ENCODE measurements at regions not wholly inside any gene's neighbourhood (a gene's known extent, or its start where the extent isn't known, plus 50 kb on each side); places are given as distances from the start of the nearest gene placed in this dataset.
"Not testable (repeated sequence)": the region's sequence is repeated elsewhere in the genome, so short reads cannot be mapped to it uniquely, and the experiment has no call there.

GRCh38 chr4:149203256-149204001 lies 612.2 kb downstream of the IQCM start:
- DNase-seq (ENCODE audit: low spot score), result no peak

DNA sequence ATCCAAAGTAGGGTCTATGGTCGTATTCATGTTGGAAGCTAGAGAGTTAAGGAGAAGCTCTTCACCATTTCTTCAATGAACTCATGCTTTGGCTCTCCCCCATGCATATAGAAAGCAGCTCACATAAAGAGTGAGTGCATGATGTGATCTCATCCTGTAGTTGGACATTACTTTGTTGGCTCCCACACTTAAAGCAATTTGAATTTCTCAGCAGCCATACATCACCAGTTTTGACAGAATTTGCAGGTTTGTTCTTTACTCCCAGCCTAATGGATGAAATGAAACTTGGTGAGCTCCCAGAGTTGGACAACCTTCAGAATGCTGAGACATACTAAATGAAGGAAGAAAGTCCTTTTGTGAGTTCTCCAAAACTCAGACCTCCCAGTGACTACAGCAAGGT lies 613.5 kb downstream of the IQCM start:
- DNase-seq (ENCODE audit: low spot score), result no peak

DNA sequence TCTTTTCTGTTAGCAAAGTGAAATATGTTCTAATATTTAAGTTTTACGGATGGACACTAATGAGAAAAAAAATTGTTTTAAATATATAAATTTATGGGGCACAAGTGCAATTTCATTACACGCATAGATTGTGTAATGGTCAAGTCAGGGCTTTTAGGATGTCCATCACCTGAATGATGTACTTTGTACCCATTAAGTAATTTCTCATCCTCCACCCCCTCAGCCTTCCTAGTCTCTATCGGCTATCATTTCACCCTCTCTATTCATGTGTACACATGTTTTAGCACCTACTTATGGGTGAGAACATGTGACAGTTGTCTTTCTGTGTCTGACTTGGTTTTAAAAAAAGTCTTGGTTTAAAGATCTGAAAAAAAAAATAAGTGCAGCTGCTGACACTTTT lies 616.0 kb downstream of the IQCM start:
- DNase-seq (ENCODE audit: low spot score), result no peak

DNA sequence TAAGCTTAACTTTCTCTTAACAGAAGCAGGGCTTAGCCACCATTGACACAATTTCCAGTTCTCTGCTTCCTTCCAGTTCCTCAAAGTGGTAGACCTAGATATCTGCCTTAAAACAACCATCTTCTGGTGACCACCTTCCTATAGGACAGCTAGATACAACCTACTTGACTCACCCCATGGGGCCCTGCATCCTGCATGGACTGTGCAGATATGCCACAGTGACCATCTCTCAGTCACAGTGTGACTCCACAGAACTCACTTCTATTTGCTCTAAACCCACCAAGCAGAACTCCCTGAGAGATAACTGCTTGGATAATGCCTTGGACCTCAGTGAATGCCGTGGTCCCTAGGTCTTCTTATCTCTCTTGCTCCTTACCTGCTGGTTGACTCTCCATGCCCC lies 621.6 kb downstream of the IQCM start:
- no peak for DNase-seq (ENCODE audit: low spot score)

DNA sequence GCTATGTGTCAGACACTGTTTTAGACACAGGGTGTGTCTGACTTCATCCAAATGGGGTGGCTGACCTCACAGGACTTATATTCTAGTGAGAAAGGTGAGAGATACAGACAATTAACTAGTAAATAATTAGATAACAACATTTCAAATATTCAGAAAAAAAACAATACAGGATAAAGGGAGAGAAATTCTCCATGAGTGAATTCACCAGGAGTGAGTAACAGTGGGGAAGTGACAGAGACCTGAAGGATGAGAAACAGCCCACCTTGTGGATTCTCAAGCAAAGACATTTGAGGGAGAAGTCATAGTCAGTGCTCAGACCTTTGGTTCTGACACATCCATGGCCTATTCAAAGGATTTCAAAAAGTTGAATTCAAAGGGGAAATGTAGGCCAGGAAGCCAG lies 627.9 kb downstream of the IQCM start:
- DNase-seq (ENCODE audit: low spot score), result no peak

- no peak for DNase-seq (ENCODE audit: low spot score)
Observed at GRCh38 chr4:149183638-149184037, 632.0 kb downstream of the IQCM start.

GRCh38 chr4:149181459-149181858 lies 634.2 kb downstream of the IQCM start:
- DNase-seq (ENCODE audit: low spot score), result not testable (repeated sequence)

GRCh38 chr4:149176039-149176438 lies 639.6 kb downstream of the IQCM start:
- DNase-seq (ENCODE audit: low spot score), result no peak

GRCh38 chr4:149175549-149175948 lies 640.1 kb downstream of the IQCM start:
- no peak for DNase-seq (ENCODE audit: low spot score)

- no peak for DNase-seq (ENCODE audit: low spot score)
Observed at GRCh38 chr4:149173241-149174013, 642.2 kb downstream of the IQCM start.

DNA sequence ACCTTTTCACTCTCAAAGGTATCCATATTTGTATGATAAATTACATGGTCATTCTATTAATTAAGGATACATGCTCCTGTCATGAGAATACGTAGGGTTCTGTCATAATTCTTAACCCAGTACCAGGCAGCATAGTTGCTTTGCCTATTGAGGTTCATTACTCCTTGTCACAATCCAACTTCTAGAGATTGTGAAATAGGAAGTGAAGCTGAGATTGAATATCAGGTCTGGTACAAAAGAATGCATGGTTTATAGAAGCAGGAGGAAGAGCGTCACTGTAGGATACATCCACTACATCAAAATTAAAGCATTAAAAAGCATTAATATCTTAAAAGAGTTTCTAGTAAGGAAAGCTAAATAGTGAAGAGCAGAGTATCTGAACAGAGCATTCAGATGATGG lies 647.0 kb downstream of the IQCM start:
- no peak for DNase-seq (ENCODE audit: low spot score)

DNA sequence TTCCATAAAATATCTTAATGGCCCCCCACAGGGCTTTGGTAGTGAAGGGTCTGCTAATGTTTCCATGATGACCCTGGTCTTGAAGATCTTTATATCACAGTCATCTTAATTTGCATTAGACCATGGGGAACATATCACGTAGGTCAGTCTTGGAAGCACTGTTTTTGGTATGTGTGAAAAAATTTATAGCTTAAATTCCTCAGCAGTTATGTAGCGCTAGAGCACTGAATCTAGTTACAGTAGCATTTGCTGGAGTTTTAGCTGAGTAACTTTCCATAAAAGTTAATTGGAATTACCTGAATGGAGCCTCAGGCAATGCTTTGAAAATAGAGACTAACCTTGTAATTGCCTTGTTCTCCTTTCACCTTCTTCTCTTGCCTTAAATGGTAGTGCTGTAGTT lies 648.8 kb downstream of the IQCM start:
- no peak for DNase-seq (ENCODE audit: low spot score)

GRCh38 chr4:149166365-149166764 lies 649.3 kb downstream of the IQCM start:
- no peak for DNase-seq (ENCODE audit: low spot score)

GRCh38 chr4:149164282-149164681 lies 651.4 kb downstream of the IQCM start:
- no peak for DNase-seq (ENCODE audit: low spot score)

- no peak for DNase-seq (ENCODE audit: low spot score)
Observed at GRCh38 chr4:149161247-149161646, 654.4 kb downstream of the IQCM start.

GRCh38 chr4:149160370-149160769 lies 655.3 kb downstream of the IQCM start:
- no peak for DNase-seq (ENCODE audit: low spot score)

DNA sequence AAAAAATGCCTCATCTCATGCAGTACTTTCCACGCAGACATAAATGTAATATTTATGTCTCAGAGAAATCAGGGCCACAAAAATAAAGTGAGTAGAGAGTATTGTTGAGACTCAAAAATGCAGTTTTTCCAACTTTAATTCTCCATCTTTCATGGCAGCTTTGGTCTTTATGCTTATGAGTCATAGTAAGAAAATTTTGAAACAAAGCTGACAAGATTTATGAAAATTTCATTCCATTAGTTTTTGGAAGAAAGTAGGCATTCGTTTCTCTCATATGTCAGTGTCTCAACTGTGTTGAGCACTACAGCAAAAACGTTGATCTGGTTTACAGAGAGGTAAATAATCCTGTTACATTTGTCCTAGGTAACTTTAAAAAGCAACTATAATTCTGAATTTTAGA lies 656.8 kb downstream of the IQCM start:
- DNase-seq (ENCODE audit: low spot score), result no peak

- DNase-seq (ENCODE audit: low spot score), result no peak
Observed at GRCh38 chr4:149145803-149146202, 669.8 kb downstream of the IQCM start.

DNA sequence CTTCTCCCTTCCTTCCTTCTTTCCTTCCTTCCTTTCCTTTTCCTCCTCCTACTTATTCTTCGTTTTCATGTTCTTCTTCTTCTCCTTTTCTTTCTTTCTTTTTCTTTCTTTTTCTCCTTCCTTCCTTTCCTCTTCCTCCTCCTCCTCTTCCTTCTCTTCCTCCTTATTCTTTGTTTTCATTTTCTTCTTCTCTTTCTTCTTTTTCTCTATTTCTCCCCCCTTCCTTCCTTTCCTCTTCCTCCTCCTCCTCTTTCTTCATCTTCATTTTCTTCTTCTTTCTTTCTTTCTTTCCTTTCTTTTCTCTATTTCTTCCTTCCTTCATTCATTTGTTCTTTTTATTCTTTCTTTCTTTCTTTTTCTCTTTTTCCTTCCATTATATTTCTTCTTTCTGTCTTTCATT lies 671.6 kb downstream of the IQCM start:
- no peak for DNase-seq (ENCODE audit: low spot score)

DNA sequence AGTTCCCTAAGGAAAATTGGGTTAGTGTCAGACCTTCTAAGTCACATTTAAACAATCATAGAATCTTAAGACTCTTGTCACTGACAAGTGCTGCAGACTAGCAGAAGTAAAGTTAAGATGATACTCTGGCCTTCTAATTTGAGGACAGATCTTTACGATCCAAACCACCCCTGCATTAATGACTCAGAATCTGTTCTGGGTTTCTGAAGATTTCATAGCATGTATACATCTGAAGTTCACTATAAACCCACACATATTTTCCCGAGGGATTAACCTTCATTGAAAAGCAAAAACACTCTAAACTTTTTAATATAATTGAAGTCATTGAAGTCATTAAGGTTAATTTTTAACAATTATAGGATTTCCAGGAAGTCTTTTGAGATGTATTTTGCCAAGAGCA lies 674.3 kb downstream of the IQCM start:
- DNase-seq (ENCODE audit: low spot score), result no peak

DNA sequence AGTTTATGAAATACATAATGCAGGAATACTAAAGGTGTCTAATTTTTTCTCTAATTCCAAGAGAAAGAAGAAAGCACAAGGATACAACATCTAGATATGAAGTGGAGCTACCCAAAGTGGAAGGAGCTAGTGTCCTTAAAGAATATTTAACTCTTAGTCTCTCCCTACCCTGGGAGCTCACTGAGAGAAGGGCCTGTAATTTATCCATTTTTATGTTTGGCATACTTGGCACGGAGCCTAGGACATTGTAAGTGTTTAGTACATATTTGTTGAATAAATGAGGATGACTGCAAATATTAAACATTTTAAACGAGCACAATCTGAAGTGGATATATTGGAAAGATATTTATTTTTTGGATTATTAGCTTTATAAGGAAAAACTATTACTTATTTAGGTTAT lies 674.8 kb downstream of the IQCM start:
- DNase-seq (ENCODE audit: low spot score), result no peak

- DNase-seq (ENCODE audit: low spot score), result no peak
Observed at GRCh38 chr4:149136951-149137620, 678.6 kb downstream of the IQCM start.

DNA sequence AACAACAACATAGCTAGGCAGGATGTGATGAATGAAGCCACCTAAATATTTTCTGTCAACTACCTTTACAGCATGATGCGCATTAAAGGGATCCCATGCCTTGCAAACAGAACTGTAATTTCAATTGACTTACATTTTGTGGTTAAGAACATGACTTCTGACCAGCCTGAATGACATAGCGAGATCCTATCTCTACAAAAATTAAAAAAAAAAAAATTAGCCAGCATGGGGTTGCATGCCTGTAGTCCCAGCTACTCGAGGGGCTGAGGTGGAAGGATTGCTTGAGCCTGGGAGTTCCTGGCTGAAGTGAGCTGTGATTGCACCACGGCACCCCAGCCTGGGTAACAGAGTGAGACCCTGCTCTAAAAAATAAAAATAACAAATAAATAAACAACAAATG lies 680.6 kb downstream of the IQCM start:
- no peak for DNase-seq (ENCODE audit: low spot score)
